IMR-90 (cell line): ENCODE measurements at regions not wholly inside any gene's neighbourhood (a gene's known extent, or its start where the extent isn't known, plus 50 kb on each side); places are given as distances from the start of the nearest gene placed in this dataset.

Experiments
- ATAC-seq: fragments of 200-7000 bp; cut with Tn5 transposase; 2 replicates; pipeline ENCODE4 v1.9.1; 2020; ENCODE audit warnings: low read depth, mild to moderate bottlenecking, moderate library complexity
- BruUV-seq: library from RNA; stranded (reverse); fragments of 400-500 nt; replicated peaks from 2 replicates; lab custom pipeline; 2021; lab: Mats Ljungman, UMichigan
- CTCF ChIA-PET: fragments of 300-600 bp; formaldehyde crosslinking; extraction: SDS; loops from one replicate; lab custom pipeline; 2021; ENCODE audit warnings: antibody characterized with exemption; lab: Yijun Ruan, JAX
- POLR2A ChIA-PET: fragments of 300-600 bp; sonication (Branson Sonifier 250); formaldehyde crosslinking; loops from one replicate; lab custom pipeline; 2022; ENCODE audit warnings: antibody characterized with exemption; ENCODE audit not compliant: unreplicated experiment; lab: Charles Lee
- DNase-seq: peaks from one replicate; pipeline ENCODE4 v3.0.0; 2013
- H2AFZ ChIP-seq: replicated peaks from 2 replicates; pipeline ENCODE3; 2013; ENCODE audit warnings: low read length, mild to moderate bottlenecking; ENCODE audit not compliant: poor library complexity
- H2AK5ac ChIP-seq: 2 replicates; pipeline ENCODE4 v1.6.1; 2013; ENCODE audit warnings: low read depth, low read length, inconsistent platforms
- H2AK9ac ChIP-seq: replicated peaks from 2 replicates; pipeline ENCODE3; 2013; ENCODE audit warnings: mild to moderate bottlenecking, low read depth, low read length, moderate library complexity; ENCODE audit not compliant: poor library complexity
- H2BK120ac ChIP-seq: 2 replicates; pipeline ENCODE4 v1.6.1; 2013; ENCODE audit warnings: low read depth, low read length, inconsistent platforms
- H2BK15ac ChIP-seq: 3 replicates; pipeline ENCODE4 v1.6.1; 2013; ENCODE audit warnings: low read depth, low read length, inconsistent platforms
- H2BK20ac ChIP-seq: 2 replicates; pipeline ENCODE4 v1.6.1; 2013; ENCODE audit warnings: low read depth, mild to moderate bottlenecking, inconsistent platforms, low read length, moderate library complexity
- H2BK5ac ChIP-seq: 2 replicates; pipeline ENCODE4 v1.6.1; 2013; ENCODE audit warnings: mild to moderate bottlenecking, low read depth, low read length, inconsistent platforms; ENCODE audit not compliant: poor library complexity, severe bottlenecking
- H3K14ac ChIP-seq: replicated peaks from 2 replicates; pipeline ENCODE4 v1.6.1; 2013; ENCODE audit warnings: low read depth, low read length, inconsistent platforms
- H3K18ac ChIP-seq: 2 replicates; pipeline ENCODE4 v1.6.1; 2013; ENCODE audit warnings: low read depth, low read length, control low read depth
- H3K23ac ChIP-seq: 2 replicates; pipeline ENCODE4 v1.6.1; 2013; ENCODE audit warnings: low read depth, low read length, inconsistent platforms
- H3K27ac ChIP-seq: 2 replicates; pipeline ENCODE4 v1.5.1; 2013; ENCODE audit warnings: mild to moderate bottlenecking, control low read depth, low read length; ENCODE audit not compliant: insufficient read depth
- H3K27me3 ChIP-seq: 2 replicates; pipeline ENCODE4 v1.6.1; 2013; ENCODE audit warnings: low read length; ENCODE audit not compliant: control insufficient read depth, insufficient read depth
- H3K36me3 ChIP-seq: 2 replicates; pipeline ENCODE4 v1.6.1; 2013; ENCODE audit warnings: low read length, mixed read lengths; ENCODE audit not compliant: control insufficient read depth, insufficient read depth
- H3K4ac ChIP-seq: 2 replicates; pipeline ENCODE4 v1.6.1; 2013; ENCODE audit warnings: low read depth, low read length, inconsistent platforms
- H3K4me1 ChIP-seq: 2 replicates; pipeline ENCODE4 v1.6.1; 2013; ENCODE audit warnings: low read length, mixed read lengths; ENCODE audit not compliant: control insufficient read depth, insufficient read depth
- H3K4me2 ChIP-seq: 2 replicates; pipeline ENCODE4 v1.6.1; 2013; ENCODE audit warnings: low read depth, mild to moderate bottlenecking, control low read depth, low read length, moderate library complexity
- H3K4me3 ChIP-seq: 2 replicates; pipeline ENCODE4 v1.5.1; 2013; ENCODE audit warnings: low read depth, mild to moderate bottlenecking, control low read depth, low read length, moderate library complexity; ENCODE audit not compliant: insufficient read depth
- H3K56ac ChIP-seq: 2 replicates; pipeline ENCODE4 v1.6.1; 2013; ENCODE audit warnings: low read length, inconsistent platforms; ENCODE audit not compliant: insufficient read depth; ENCODE audit errors: extremely low read depth
- H3K79me1 ChIP-seq, 2 experiments: 2 replicates each; pipeline ENCODE4 v1.6.1; 2013; ENCODE audit warnings: low read length in 2 of 2, inconsistent platforms in 1 of 2, low read depth in 1 of 2
- H3K9ac ChIP-seq: 2 replicates; pipeline ENCODE4 v1.6.1; 2013; ENCODE audit warnings: low read depth, low read length, control low read depth
- H3K9me1 ChIP-seq: 2 replicates; pipeline ENCODE4 v1.6.1; 2013; ENCODE audit warnings: low read length, inconsistent platforms; ENCODE audit not compliant: insufficient read depth
- H3K9me3 ChIP-seq: 2 replicates; pipeline ENCODE4 v1.6.1; 2013; ENCODE audit warnings: low read length; ENCODE audit not compliant: control insufficient read depth, insufficient read depth
- H4K20me1 ChIP-seq: 2 replicates; pipeline ENCODE4 v1.6.1; 2013; ENCODE audit warnings: low read length, inconsistent platforms; ENCODE audit not compliant: insufficient read depth
- H4K5ac ChIP-seq: 2 replicates; pipeline ENCODE4 v1.6.1; 2013; ENCODE audit warnings: mild to moderate bottlenecking, low read depth, low read length, control low read depth
- H4K8ac ChIP-seq, 2 experiments: 2 replicates each; pipeline ENCODE4 v1.6.1; 2013; ENCODE audit warnings: low read depth in 2 of 2, low read length in 2 of 2, control low read depth in 1 of 2, inconsistent platforms in 1 of 2
- H4K91ac ChIP-seq: 2 replicates; pipeline ENCODE4 v1.6.1; 2013; ENCODE audit warnings: low read depth, low read length, inconsistent platforms; ENCODE audit not compliant: insufficient read depth
- CEBPB ChIP-seq: IDR thresholded peaks from 2 replicates; pipeline ENCODE4 v1.6.1; 2012; ENCODE audit warnings: low read depth, low read length, improper control_type of control experiment
- CHD1 ChIP-seq: IDR thresholded peaks from 2 replicates; pipeline ENCODE4 v1.6.1; 2012; ENCODE audit warnings: low read depth, low read length, improper control_type of control experiment
- CTCF ChIP-seq: conservative IDR thresholded peaks from 2 replicates; pipeline ENCODE4 v1.5.1; 2012; ENCODE audit warnings: mild to moderate bottlenecking, low read depth, low read length, improper control_type of control experiment
- ELK1 ChIP-seq: fragments of 150-350 bp; IDR thresholded peaks from 2 replicates; pipeline ENCODE4 v1.6.1; 2016; ENCODE audit warnings: low read depth, mild to moderate bottlenecking, low read length, moderate library complexity, borderline replicate concordance
- MAFK ChIP-seq: IDR thresholded peaks from 2 replicates; pipeline ENCODE4 v1.6.1; 2012; ENCODE audit warnings: low read depth, low read length, improper control_type of control experiment
- MAZ ChIP-seq: IDR thresholded peaks from 2 replicates; pipeline ENCODE4 v1.6.1; 2012; ENCODE audit warnings: low read depth, mild to moderate bottlenecking, low read length, improper control_type of control experiment, moderate library complexity, borderline replicate concordance
- MXI1 ChIP-seq: IDR thresholded peaks from 2 replicates; pipeline ENCODE4 v1.6.1; 2012; ENCODE audit warnings: low read depth, mild to moderate bottlenecking, low read length, moderate library complexity, borderline replicate concordance
- NFE2L2 ChIP-seq: fragments of 150-350 bp; IDR thresholded peaks from 2 replicates; pipeline ENCODE4 v1.6.1; 2016; ENCODE audit warnings: low read depth, mild to moderate bottlenecking, low read length
- POLR2A ChIP-seq: IDR thresholded peaks from 2 replicates; pipeline ENCODE4 v1.6.1; 2012; ENCODE audit warnings: mild to moderate bottlenecking, low read depth, low read length
- RAD21 ChIP-seq: IDR thresholded peaks from 2 replicates; pipeline ENCODE4 v1.6.1; 2012; ENCODE audit warnings: low read length, improper control_type of control experiment
- RCOR1 ChIP-seq: IDR thresholded peaks from 2 replicates; pipeline ENCODE4 v1.6.1; 2012; ENCODE audit warnings: mild to moderate bottlenecking, low read length, improper control_type of control experiment; ENCODE audit not compliant: insufficient replicate concordance
- RFX5 ChIP-seq: IDR thresholded peaks from 2 replicates; pipeline ENCODE4 v1.8.0; 2012; ENCODE audit warnings: low read depth, mild to moderate bottlenecking, low read length, moderate library complexity
- SMC3 ChIP-seq: fragments of 150-350 bp; IDR thresholded peaks from 2 replicates; pipeline ENCODE4 v1.6.1; 2016; ENCODE audit warnings: low read depth, mild to moderate bottlenecking, antibody characterized with exemption, low read length, moderate library complexity
- USF2 ChIP-seq: fragments of 150-350 bp; IDR thresholded peaks from 2 replicates; pipeline ENCODE4 v1.6.1; 2017; ENCODE audit warnings: mild to moderate bottlenecking, antibody characterized with exemption, low read length, low read depth
- WGBS, 2 experiments: methylation state at CpG; one replicate each; pipeline versions ENCODE4 v1.1.5 to v1.1.7; 2013; ENCODE audit warnings: missing lambda C conversion rate in 2 of 2; ENCODE audit not compliant: insufficient read length in 1 of 2; ENCODE audit errors: extremely low coverage in 2 of 2; 5-methylcytosine and 5-hydroxymethylcytosine counted together
- dilution Hi-C: fragments of 300-500 bp; cut with HindIII; formaldehyde crosslinking; loops from one replicate; pipeline ENCODE4 v1.14.3; 2018; ENCODE audit warnings: low sequenced_read_pairs; ENCODE audit not compliant: unreplicated experiment
- in situ Hi-C: fragments of 300-500 bp; cut with MboI; formaldehyde crosslinking; loops from 3 replicates; pipeline ENCODE4 v1.14.3; 2019; ENCODE audit warnings: low sequenced_read_pairs, inconsistent platforms, mixed read lengths
- intact Hi-C: fragments of 100-400 bp; cut with micrococcal nuclease; formaldehyde crosslinking; loops from 2 replicates; pipeline ENCODE4 v1.10.0; 2022

- Histone ChIP-seq H3K27me3 (no peaks in the 10 kb centered on the region), H3K79me1 (no peaks in the 10 kb centered on the region), H3K18ac (no peak overlapping the region), H3K4ac (no peak overlapping the region), H4K8ac (no peak overlapping the region), H3K4me2 (no peak overlapping the region), H3K9me1 (no peaks in the 10 kb centered on the region), H4K20me1 (no peaks in the 10 kb centered on the region), H3K14ac (no peak overlapping the region), H2BK20ac (no peak overlapping the region), H2AK5ac (no peak overlapping the region), H2BK15ac (no peak overlapping the region), H2AK9ac (no peak overlapping the region), H3K36me3 (no peaks in the 10 kb centered on the region), H4K5ac (no peak overlapping the region), H3K9ac (no peak overlapping the region), H3K27ac (no peak overlapping the region), H4K91ac (no peak overlapping the region), H3K56ac (no peak overlapping the region), H3K23ac (no peak overlapping the region), H2BK120ac (no peak overlapping the region), H3K9me3 (0 out of 2 replicates have a peak, but pooled peaks cover 2% of the 10 kb centered on the region), H3K4me1 (no peaks in the 10 kb centered on the region), H2BK5ac (no peak overlapping the region), H2AFZ (no peak overlapping the region), H3K4me3 (no peak overlapping the region)
- WGBS, 2 experiments, result no CpG with 5 or more reads among the region's 2 CpGs
- no peak for TF ChIP-seq NFE2L2
- no peak for TF ChIP-seq RAD21
- TF ChIP-seq MAZ, result no peak
- no peak for TF ChIP-seq CHD1
- no peak for TF ChIP-seq RFX5
- no peak for TF ChIP-seq POLR2A
- no peak for TF ChIP-seq SMC3
- no peak for TF ChIP-seq CTCF
- TF ChIP-seq RCOR1, result no peak
- no peak for TF ChIP-seq USF2
- no peak for TF ChIP-seq ELK1
- TF ChIP-seq MXI1, result no peak
- no peak for TF ChIP-seq MAFK
- TF ChIP-seq CEBPB, result no peak
- ATAC-seq (no peak), DNase-seq (no peak)
- dilution Hi-C loops, result no loop called here
- CTCF ChIA-PET, result no interaction called here
- intact Hi-C loops, result no loop called here
- POLR2A ChIA-PET, result no interaction called here
- in situ Hi-C loops, result no loop called here
- BruUV-seq, result no TSS peak
Observed at GRCh38 chrX:87873347-87873941, 355.8 kb downstream of the KLHL4 start.
